ENCODE measurements at regions not wholly inside any gene's neighbourhood (a gene's known extent, or its start where the extent isn't known, plus 50 kb on each side); places are given as distances from the start of the nearest gene placed in this dataset.

- no peak for TF ChIP-seq ZNF331 (CRISPR knock-in tag; IDR thresholded peaks at IDR 0.05; ENCODE audit: low read depth)
- TF ChIP-seq REST (IDR thresholded peaks at IDR 0.05; ENCODE audit: unreplicated experiment), result no peak
- no peak for TF ChIP-seq STAT1 (IDR thresholded peaks at IDR 0.05; ENCODE audit: unreplicated experiment)
- no peak for TF ChIP-seq CTCF (conservative IDR thresholded peaks at IDR 0.05; ENCODE audit: low read depth in 2 of 2)
- no peak for TF ChIP-seq ETS1 (IDR thresholded peaks at IDR 0.05)
- no peak for TF ChIP-seq EZH2 (IDR thresholded peaks at IDR 0.05; ENCODE audit: low read depth, unreplicated experiment)
- no peak for TF ChIP-seq ZNF114 (CRISPR knock-in tag; IDR thresholded peaks at IDR 0.05)
- no peak for TF ChIP-seq ZNF462 (CRISPR knock-in tag; IDR thresholded peaks at IDR 0.05)
- no peak for TF ChIP-seq JUNB (IDR thresholded peaks at IDR 0.05; ENCODE audit: unreplicated experiment)
- no peak for TF ChIP-seq CREB1 (CRISPR knock-in tag; IDR thresholded peaks at IDR 0.05; ENCODE audit: low read depth)
- TF ChIP-seq EZH2phosphoT487 (IDR thresholded peaks at IDR 0.05; ENCODE audit: unreplicated experiment), result no peak
- TF ChIP-seq POLR2AphosphoS5 (IDR thresholded peaks at IDR 0.05; ENCODE audit: low read depth), result no peak
- no peak for TF ChIP-seq NANOG (IDR thresholded peaks at IDR 0.05; ENCODE audit: borderline replicate concordance)
- Histone ChIP-seq H4K20me1 (replicated peaks; ENCODE audit: insufficient read depth) (no peaks in the 10 kb centered on the region; the same call in 1 of the 2 replicates), H3K9me2 (ENCODE audit: insufficient read depth) (no peaks in the 10 kb centered on the region), H2AFZ (no peak overlapping the region), H3K36me3 (ENCODE audit: insufficient read depth) (no peaks in the 10 kb centered on the region), H3K79me2 (replicated peaks; ENCODE audit: insufficient read depth) (0 out of 2 replicates have a peak, but pooled peaks cover 5% of the 10 kb centered on the region), H3K4me3 (no peak overlapping the region), H3K27me3 (ENCODE audit: insufficient read depth) (no peaks in the 10 kb centered on the region), H3K4me1 (ENCODE audit: insufficient read depth) (peaks cover 8% of the 10 kb centered on the region; the same call in 1 of the 2 replicates), H3K4me2 (no peak overlapping the region), H3F3A (replicated peaks; ENCODE audit: low read depth) (no peaks in the 10 kb centered on the region), H3K27ac (ENCODE audit: low read depth) (no peak overlapping the region)
- no peak overlapping the region for H3K27ac Mint-ChIP-seq
- ATAC-seq (no peak), DNase-seq (ENCODE audit: low spot score) (no peak)
- no peaks in the 10 kb centered on the region for H3K36me3 Mint-ChIP-seq (ENCODE audit: low read depth)
- H3K4me1 Mint-ChIP-seq, result peaks cover 41% of the 10 kb centered on the region
- no peaks in the 10 kb centered on the region for H3K9me3 Mint-ChIP-seq
- H3K27me3 Mint-ChIP-seq (ENCODE audit: insufficient read depth, low read depth, poor library complexity), result peaks cover 9% of the 10 kb centered on the region
- H3K4me3 Mint-ChIP-seq, result no peak overlapping the region
Measured at GRCh38 chr12:111056618-111057521, 136.5 kb upstream of the MYL2 start.
